IPS-18a (cell line): ENCODE measurements at regions not wholly inside any gene's neighbourhood (a gene's known extent, or its start where the extent isn't known, plus 50 kb on each side); places are given as distances from the start of the nearest gene placed in this dataset.

Source experiments
- H3K27ac ChIP-seq: one replicate; pipeline ENCODE4 v1.5.1; 2013; ENCODE audit warnings: low read length
- H3K27me3 ChIP-seq: one replicate; pipeline ENCODE4 v1.6.1; 2013; ENCODE audit warnings: mild to moderate bottlenecking, low read length; ENCODE audit not compliant: control insufficient read depth, insufficient read depth
- H3K36me3 ChIP-seq: one replicate; pipeline ENCODE4 v1.6.1; 2013; ENCODE audit warnings: low read depth, low read length; ENCODE audit not compliant: control insufficient read depth
- H3K4me1 ChIP-seq: one replicate; pipeline ENCODE4 v1.6.1; 2013; ENCODE audit warnings: low read depth, low read length; ENCODE audit not compliant: control insufficient read depth
- H3K4me3 ChIP-seq: one replicate; pipeline ENCODE4 v1.5.1; 2013; ENCODE audit warnings: low read length
- H3K9ac ChIP-seq: one replicate; pipeline ENCODE4 v1.6.1; 2013; ENCODE audit warnings: mild to moderate bottlenecking, low read length, moderate library complexity
- H3K9me3 ChIP-seq: one replicate; pipeline ENCODE4 v1.6.1; 2013; ENCODE audit warnings: low read depth, low read length; ENCODE audit not compliant: control insufficient read depth

GRCh38 chr2:41129988-41130387 is 678.1 kb upstream of the SLC8A1 start:
- Histone ChIP-seq H3K9me3 (no peaks in the 10 kb centered on the region), H3K4me1 (no peaks in the 10 kb centered on the region), H3K9ac (no peak overlapping the region), H3K27me3 (no peaks in the 10 kb centered on the region), H3K4me3 (no peak overlapping the region), H3K27ac (no peak overlapping the region), H3K36me3 (no peaks in the 10 kb centered on the region)

GRCh38 chr2:41137031-41137430 is 685.1 kb upstream of the SLC8A1 start:
- Histone ChIP-seq H3K27me3 (no peaks in the 10 kb centered on the region), H3K9ac (no peak overlapping the region), H3K9me3 (no peaks in the 10 kb centered on the region), H3K36me3 (no peaks in the 10 kb centered on the region), H3K4me1 (no peaks in the 10 kb centered on the region), H3K4me3 (no peak overlapping the region), H3K27ac (no peak overlapping the region)

- Histone ChIP-seq H3K27ac (no peak overlapping the region), H3K9me3 (no peaks in the 10 kb centered on the region), H3K9ac (no peak overlapping the region), H3K36me3 (no peaks in the 10 kb centered on the region), H3K27me3 (no peaks in the 10 kb centered on the region), H3K4me3 (no peak overlapping the region), H3K4me1 (no peaks in the 10 kb centered on the region)
Measured at GRCh38 chr2:41141146-41141791, 689.4 kb upstream of the SLC8A1 start.

GRCh38 chr2:41142478-41142877 is 690.6 kb upstream of the SLC8A1 start:
- no peaks in the 10 kb centered on the region for H3K4me1 ChIP-seq
- no peaks in the 10 kb centered on the region for H3K9me3 ChIP-seq
- no peak overlapping the region for H3K9ac ChIP-seq
- H3K27me3 ChIP-seq = no peaks in the 10 kb centered on the region
- no peak overlapping the region for H3K27ac ChIP-seq
- H3K4me3 ChIP-seq = no peak overlapping the region
- H3K36me3 ChIP-seq = no peaks in the 10 kb centered on the region

GRCh38 chr2:41145066-41145465 is 693.2 kb upstream of the SLC8A1 start:
- Histone ChIP-seq H3K9me3 (no peaks in the 10 kb centered on the region), H3K4me3 (no peak overlapping the region), H3K27ac (no peak overlapping the region), H3K9ac (no peak overlapping the region), H3K36me3 (no peaks in the 10 kb centered on the region), H3K4me1 (no peaks in the 10 kb centered on the region), H3K27me3 (no peaks in the 10 kb centered on the region)

- no peak overlapping the region for H3K27ac ChIP-seq
Measured at GRCh38 chr2:41149054-41149453, 697.2 kb upstream of the SLC8A1 start.

GRCh38 chr2:41151746-41152145 is 699.9 kb upstream of the SLC8A1 start:
- Histone ChIP-seq H3K9ac (no peak overlapping the region), H3K36me3 (no peaks in the 10 kb centered on the region), H3K27me3 (no peaks in the 10 kb centered on the region), H3K9me3 (no peaks in the 10 kb centered on the region), H3K4me3 (no peak overlapping the region), H3K27ac (no peak overlapping the region), H3K4me1 (no peaks in the 10 kb centered on the region)

More at GRCh38 chr2:41149054-41149453, 697.2 kb upstream of the SLC8A1 start:
- H3K9ac ChIP-seq = no peak overlapping the region
- H3K4me3 ChIP-seq = no peak overlapping the region
- H3K36me3 ChIP-seq = no peaks in the 10 kb centered on the region
- no peaks in the 10 kb centered on the region for H3K27me3 ChIP-seq
- H3K9me3 ChIP-seq = no peaks in the 10 kb centered on the region
- H3K4me1 ChIP-seq = no peaks in the 10 kb centered on the region

GRCh38 chr2:41152318-41152717 is 700.4 kb upstream of the SLC8A1 start:
- Histone ChIP-seq H3K36me3 (no peaks in the 10 kb centered on the region), H3K9me3 (no peaks in the 10 kb centered on the region), H3K4me1 (no peaks in the 10 kb centered on the region)

GRCh38 chr2:41160439-41160838 is 708.5 kb upstream of the SLC8A1 start:
- no peaks in the 10 kb centered on the region for H3K27me3 ChIP-seq
- no peak overlapping the region for H3K27ac ChIP-seq
- H3K9me3 ChIP-seq = no peaks in the 10 kb centered on the region
- H3K36me3 ChIP-seq = no peaks in the 10 kb centered on the region
- H3K4me1 ChIP-seq = no peaks in the 10 kb centered on the region
- no peak overlapping the region for H3K4me3 ChIP-seq
- no peak overlapping the region for H3K9ac ChIP-seq

More at GRCh38 chr2:41152318-41152717, 700.4 kb upstream of the SLC8A1 start:
- no peak overlapping the region for H3K9ac ChIP-seq
- no peak overlapping the region for H3K27ac ChIP-seq
- H3K4me3 ChIP-seq = no peak overlapping the region
- H3K27me3 ChIP-seq = no peaks in the 10 kb centered on the region

- H3K9me3 ChIP-seq = no peaks in the 10 kb centered on the region
- H3K4me3 ChIP-seq = no peak overlapping the region
- no peak overlapping the region for H3K27ac ChIP-seq
- H3K9ac ChIP-seq = no peak overlapping the region
- H3K36me3 ChIP-seq = no peaks in the 10 kb centered on the region
- no peaks in the 10 kb centered on the region for H3K27me3 ChIP-seq
- H3K4me1 ChIP-seq = peaks cover 11% of the 10 kb centered on the region
Measured at GRCh38 chr2:41167014-41167413, 715.1 kb upstream of the SLC8A1 start.

GRCh38 chr2:41169744-41170143 is 717.9 kb upstream of the SLC8A1 start:
- Histone ChIP-seq H3K4me1 (peaks cover 11% of the 10 kb centered on the region), H3K9me3 (no peaks in the 10 kb centered on the region), H3K9ac (no peak overlapping the region), H3K4me3 (no peak overlapping the region), H3K27ac (no peak overlapping the region), H3K27me3 (no peaks in the 10 kb centered on the region), H3K36me3 (no peaks in the 10 kb centered on the region)

- Histone ChIP-seq H3K9me3 (no peaks in the 10 kb centered on the region), H3K4me3 (no peak overlapping the region), H3K9ac (no peak overlapping the region), H3K36me3 (no peaks in the 10 kb centered on the region), H3K27me3 (no peaks in the 10 kb centered on the region), H3K4me1 (peaks cover 11% of the 10 kb centered on the region), H3K27ac (no peak overlapping the region)
Measured at GRCh38 chr2:41170589-41170988, 718.7 kb upstream of the SLC8A1 start.
